HepG2 (cell line): ENCODE measurements at regions not wholly inside any gene's neighbourhood (a gene's known extent, or its start where the extent isn't known, plus 50 kb on each side); places are given as distances from the start of the nearest gene placed in this dataset.
"Not testable (repeated sequence)": the region's sequence is repeated elsewhere in the genome, so short reads cannot be mapped to it uniquely, and the experiment has no call there.

Experiments used
- ATAC-seq: fragments of 200-7000 bp; cut with Tn5 transposase; 3 replicates; pipeline ENCODE4 v1.9.1; 2020; ENCODE audit warnings: mild to moderate bottlenecking, moderate library complexity
- BruUV-seq: library from RNA; stranded (reverse); fragments of 400-500 nt; replicated peaks from 2 replicates; lab custom pipeline; 2021; lab: Mats Ljungman, UMichigan
- CTCF ChIA-PET: fragments of 300-600 bp; formaldehyde crosslinking; extraction: SDS; loops from one replicate; lab custom pipeline; 2021; ENCODE audit warnings: low total read pairs, inconsistent platforms, low intra/inter-chr PET ratio; lab: Yijun Ruan, JAX
- POLR2A ChIA-PET: fragments of 350-600 bp; sonication (Branson Sonifier 250); formaldehyde crosslinking; loops from one replicate; lab custom pipeline; 2020; ENCODE audit warnings: antibody characterized with exemption, inconsistent platforms; lab: Yijun Ruan, JAX
- DNase-seq: peaks from one replicate; pipeline ENCODE4 v3.0.0-alpha.2; 2015; ENCODE audit warnings: low spot score
- FAIRE-seq: peaks from 3 replicates; lab custom pipeline; 2011; peaks lifted over from hg19 to GRCh38; lab: Jason Lieb, UNC
- H2AFZ ChIP-seq: one replicate; pipeline ENCODE4 v1.6.1; 2011; ENCODE audit warnings: low read length, inconsistent platforms
- H3K27ac ChIP-seq: fragments of 300-600 bp; 3 replicates; pipeline ENCODE4 v1.8.0; 2011; ENCODE audit warnings: mixed run types, mild to moderate bottlenecking, mixed read lengths, low read length, inconsistent platforms; ENCODE audit not compliant: insufficient read depth; ENCODE audit errors: extremely low read length
- H3K27me3 ChIP-seq, 2 experiments: fragments of 200-600 bp in 1 of 2; 2 replicates in 1 of 2; 3 replicates in 1 of 2; pipeline versions ENCODE4 v1.6.0 to v1.8.0; 2011; ENCODE audit warnings: low read length in 2 of 2, mild to moderate bottlenecking in 2 of 2, moderate library complexity in 2 of 2, inconsistent platforms in 1 of 2; ENCODE audit not compliant: insufficient read depth in 2 of 2, control insufficient read depth in 1 of 2
- H3K36me3 ChIP-seq, 2 experiments: fragments of 200-600 bp in 1 of 2; replicated peaks in 1 of 2; 2 replicates in 1 of 2; 3 replicates in 1 of 2; pipeline versions ENCODE4 v1.5.1 to v1.8.0; 2011; ENCODE audit warnings: low read length in 2 of 2, inconsistent platforms in 1 of 2; ENCODE audit not compliant: insufficient read depth in 2 of 2, control insufficient read depth in 1 of 2
- H3K4me1 ChIP-seq: 2 replicates; pipeline ENCODE4 v1.5.1; 2012; ENCODE audit warnings: low read length, inconsistent platforms; ENCODE audit not compliant: insufficient read depth
- H3K4me2 ChIP-seq: 2 replicates; pipeline ENCODE4 v1.6.0; 2011; ENCODE audit warnings: low read depth, low read length, inconsistent platforms
- H3K4me3 ChIP-seq, 3 experiments: fragments of 200-600 bp in 1 of 3; sonication (generic), shearing (Covaris generic) in 1 of 3; replicated peaks in 1 of 3; 2 replicates each; pipeline ENCODE4 v1.5.1; 2011 to 2016; ENCODE audit warnings: low read length in 3 of 3, inconsistent platforms in 2 of 3, low read depth in 2 of 3, mild to moderate bottlenecking in 2 of 3, control low read depth in 1 of 3, mixed read lengths in 1 of 3; ENCODE audit not compliant: insufficient read depth in 1 of 3
- H3K79me2 ChIP-seq: one replicate; pipeline ENCODE4 v1.6.1; 2011; ENCODE audit warnings: low read length, inconsistent platforms; ENCODE audit not compliant: insufficient read depth
- H3K9ac ChIP-seq: 2 replicates; pipeline ENCODE4 v1.6.0; 2011; ENCODE audit warnings: mild to moderate bottlenecking, low read depth, low read length, inconsistent platforms; ENCODE audit not compliant: insufficient read depth
- H3K9me3 ChIP-seq: 2 replicates; pipeline ENCODE4 v1.5.1; 2012; ENCODE audit warnings: mild to moderate bottlenecking, low read length
- H4K20me1 ChIP-seq: 2 replicates; pipeline ENCODE4 v1.6.0; 2011; ENCODE audit warnings: inconsistent platforms, mild to moderate bottlenecking, low read length, moderate library complexity; ENCODE audit not compliant: insufficient read depth
- BHLHE40 ChIP-seq: IDR thresholded peaks from 2 replicates; pipeline ENCODE4 v1.6.1; 2011; ENCODE audit warnings: low read length, improper control_type of control experiment
- MED1 ChIP-seq: sonication (generic); formaldehyde crosslinking; IDR thresholded peaks from 2 replicates; pipeline ENCODE4 v1.4.0; 2020; ENCODE audit warnings: missing genetic modification reagents
- ZC3H4 ChIP-seq: sonication (generic); formaldehyde crosslinking; IDR thresholded peaks from 2 replicates; pipeline ENCODE4 v1.4.0; 2020; ENCODE audit warnings: missing genetic modification reagents, borderline replicate concordance
- ZNF124 ChIP-seq: sonication (generic); formaldehyde crosslinking; IDR thresholded peaks from 2 replicates; pipeline ENCODE4 v1.4.0; 2020; ENCODE audit warnings: missing genetic modification reagents
- ZNF556 ChIP-seq: sonication (generic); formaldehyde crosslinking; IDR thresholded peaks from 2 replicates; pipeline ENCODE4 v1.4.0; 2020; ENCODE audit warnings: mild to moderate bottlenecking, missing genetic modification reagents, borderline replicate concordance
- WGBS: methylation state at CpG from one replicate; pipeline ENCODE4 v1.1.6; 2017; ENCODE audit warnings: low lambda C conversion rate; 5-methylcytosine and 5-hydroxymethylcytosine counted together
- in situ Hi-C: cut with HindIII; loops from 2 replicates; pipeline ENCODE4 v1.10.0; 2017; ENCODE audit warnings: low pct_unique_long_range_greater_than_20kb; ENCODE audit not compliant: extremely low pct_ligation_motif_present
- intact Hi-C: fragments of 100-400 bp; cut with micrococcal nuclease; formaldehyde crosslinking; loops from one replicate; pipeline ENCODE4 v1.10.0; 2022; ENCODE audit not compliant: unreplicated experiment

GRCh38 chr15:20280933-20281463, 260.6 kb downstream of the GOLGA6L6 start (continued):
- TF ChIP-seq BHLHE40: peak; percentile 31; the same call in 1 of the 2 replicates
- no peak for TF ChIP-seq MED1
- TF ChIP-seq ZC3H4 (CRISPR knock-in tag): no peak
- TF ChIP-seq ZNF556: no peak
- no peak for TF ChIP-seq ZNF124 (CRISPR knock-in tag)

- DNase-seq, H3K27me3 ChIP-seq, H3K4me2 ChIP-seq, BruUV-seq, H4K20me1 ChIP-seq, CTCF ChIA-PET, H3K79me2 ChIP-seq, H3K36me3 ChIP-seq, in situ Hi-C loops, H3K4me1 ChIP-seq, POLR2A ChIA-PET, H3K9ac ChIP-seq, FAIRE-seq, H3K4me3 ChIP-seq, H2AFZ ChIP-seq, H3K27ac ChIP-seq, intact Hi-C loops: not testable (repeated sequence)
- 38% methylated on average over 13 of the region's 13 CpGs for WGBS
- H3K9me3 ChIP-seq: peaks cover 13% of the 10 kb centered on the region; the same call in 1 of the 2 replicates
- peak; percentile 26; the same call in 2 of the 3 replicates for ATAC-seq
Measured at GRCh38 chr15:20280141-20280932, 261.3 kb downstream of the GOLGA6L6 start.

- H3K4me1 ChIP-seq, H3K27ac ChIP-seq, BruUV-seq, H3K4me2 ChIP-seq, H3K79me2 ChIP-seq, DNase-seq, ATAC-seq, H2AFZ ChIP-seq, H3K27me3 ChIP-seq, H3K9ac ChIP-seq, in situ Hi-C loops, H4K20me1 ChIP-seq, H3K36me3 ChIP-seq, FAIRE-seq, H3K4me3 ChIP-seq, POLR2A ChIA-PET, CTCF ChIA-PET, intact Hi-C loops: not testable (repeated sequence)
- peaks cover 13% of the 10 kb centered on the region; the same call in 1 of the 2 replicates for H3K9me3 ChIP-seq
- 4% methylated on average over 4 of the region's 4 CpGs for WGBS
Measured at GRCh38 chr15:20279056-20279455, 262.5 kb downstream of the GOLGA6L6 start.

- H3K36me3 ChIP-seq, BruUV-seq, H3K27me3 ChIP-seq, H3K9ac ChIP-seq, H3K4me3 ChIP-seq, POLR2A ChIA-PET, H3K27ac ChIP-seq, H3K4me2 ChIP-seq, H3K4me1 ChIP-seq, FAIRE-seq, in situ Hi-C loops, H2AFZ ChIP-seq, intact Hi-C loops, H4K20me1 ChIP-seq, ATAC-seq, CTCF ChIA-PET, DNase-seq, H3K79me2 ChIP-seq: not testable (repeated sequence)
- H3K9me3 ChIP-seq: peaks cover 13% of the 10 kb centered on the region; the same call in 1 of the 2 replicates
- WGBS: 3% methylated on average over 1 of the region's 1 CpG
Measured at GRCh38 chr15:20278376-20278775, 263.2 kb downstream of the GOLGA6L6 start.
